Spleen (tissue), 11 donors: ENCODE measurements at regions not wholly inside any gene's neighbourhood (a gene's known extent, or its start where the extent isn't known, plus 50 kb on each side); places are given as distances from the start of the nearest gene placed in this dataset.

Experiments used
- DNase-seq: peaks from one replicate; pipeline ENCODE4 v3.0.0-alpha.2; 2020
- H3K27ac ChIP-seq, 8 donors: fragments of 200-600 bp; sonication (generic) in 7 of 8; 1 replicate in 4 of 8; 2 replicates in 4 of 8; pipeline versions ENCODE4 v1.5.0 to v1.8.0; 2016 to 2021; ENCODE audit warnings: inconsistent platforms in 4 of 8, mild to moderate bottlenecking in 4 of 8, moderate library complexity in 1 of 8
- H3K27me3 ChIP-seq, 7 donors: fragments of 200-600 bp; sonication (generic) in 6 of 7; replicated peaks in 1 of 7; 1 replicate in 4 of 7; 2 replicates in 3 of 7; pipeline versions ENCODE4 v1.5.0 to v1.8.0; 2016 to 2021; ENCODE audit warnings: inconsistent platforms in 3 of 7, mild to moderate bottlenecking in 1 of 7
- H3K36me3 ChIP-seq, 6 donors: fragments of 200-600 bp; sonication (generic) in 5 of 6; 1 replicate in 4 of 6; 2 replicates in 2 of 6; pipeline versions ENCODE4 v1.5.0 to v1.8.0; 2016 to 2021; ENCODE audit warnings: inconsistent platforms in 2 of 6
- H3K4me1 ChIP-seq, 6 donors: fragments of 200-600 bp; sonication (generic) in 5 of 6; 1 replicate in 3 of 6; 2 replicates in 3 of 6; pipeline versions ENCODE4 v1.5.0 to v1.8.0; 2016 to 2021; ENCODE audit warnings: inconsistent platforms in 3 of 6
- H3K4me3 ChIP-seq, 8 donors: fragments of 200-600 bp; sonication (generic) in 7 of 8; 1 replicate in 4 of 8; 2 replicates in 4 of 8; pipeline versions ENCODE4 v1.5.0 to v1.8.0; 2016 to 2021; ENCODE audit warnings: inconsistent platforms in 4 of 8, mild to moderate bottlenecking in 4 of 8, moderate library complexity in 2 of 8
- H3K9me3 ChIP-seq, 8 donors: fragments of 200-600 bp; sonication (generic) in 7 of 8; 1 replicate in 4 of 8; 2 replicates in 4 of 8; pipeline versions ENCODE4 v1.5.0 to v1.8.0; 2016 to 2021; ENCODE audit warnings: inconsistent platforms in 4 of 8
- CTCF ChIP-seq, 11 experiments: fragments of 200-600 bp in 7 of 11; fragments of 450-650 bp in 4 of 11; sonication (generic) in 4 of 11; IDR thresholded peaks in 8 of 11; conservative IDR thresholded peaks in 3 of 11; 1 replicate in 7 of 11; 2 replicates in 4 of 11; pipeline versions ENCODE4 v1.4.0 to v1.8.0; 2016 to 2021; ENCODE audit warnings: antibody characterized with exemption in 11 of 11, inconsistent platforms in 4 of 11, mild to moderate bottlenecking in 1 of 11
- POLR2A ChIP-seq, 3 donors: fragments of 450-650 bp; IDR thresholded peaks; one replicate each; pipeline ENCODE4 v1.5.1; 2017; ENCODE audit warnings: antibody characterized with exemption in 3 of 3, mild to moderate bottlenecking in 1 of 3
- POLR2AphosphoS5 ChIP-seq, 3 donors: sonication (generic); formaldehyde crosslinking; IDR thresholded peaks; one replicate each; pipeline ENCODE4 v1.5.1; 2017; ENCODE audit warnings: antibody characterized with exemption in 3 of 3
- WGBS, 5 donors: extraction: QIAGEN DNeasy Blood & Tissue Kit in 3 of 5; methylation state at CpG; one replicate each; pipeline versions ENCODE4 v1.1.5 to v1.1.7; 2013 to 2018; 5-methylcytosine and 5-hydroxymethylcytosine counted together
- intact Hi-C: fragments of 100-400 bp; cut with DNase I; formaldehyde crosslinking; loops from one replicate; pipeline ENCODE4 v1.15.0; 2023; ENCODE audit warnings: low total_unique reads
- donor health status: healthy with polysubstance abuse.
- donor health status: DM: no; HTN: no; CAD: no; lungs with moderate emphysema.
- donor health status: DM: no; HTN: no; CAD: no.
- donor health status: Bipolar disorder and iron deficiency.
- donor health status: healthy.
- donor health status: DM: no; HTN: no; CAD: no.
- donor health status: DM: yes; HTN: yes; CAD: no.

DNA sequence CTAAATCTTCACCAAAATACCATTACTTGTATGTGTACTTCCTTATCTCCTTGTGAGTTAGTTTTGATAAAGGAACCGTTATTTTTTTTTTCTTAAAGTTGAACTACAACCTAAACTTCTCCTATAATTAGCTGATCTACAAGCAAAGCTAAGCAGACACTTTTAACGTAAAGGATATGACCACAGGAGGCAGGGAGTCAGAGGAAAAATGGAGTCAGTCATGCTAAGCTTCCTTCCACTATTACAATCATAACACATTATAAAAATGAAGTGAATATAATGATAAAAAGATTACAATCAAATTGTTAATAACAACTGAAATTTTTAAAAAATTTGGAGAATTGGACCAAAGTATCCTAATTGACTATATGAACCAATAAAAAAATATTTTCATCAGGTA, 892.6 kb downstream of the KCNT2 start:
- 48 to 63% (median 49%) methylated on average over 2 of the region's 2 CpGs for WGBS, 5 donors
- Histone ChIP-seq H3K4me1 (no peaks in the 10 kb centered on the region), H3K4me3 (no peak overlapping the region), H3K27me3 (no peaks in the 10 kb centered on the region), H3K9me3 (no peaks in the 10 kb centered on the region), H3K36me3 (no peaks in the 10 kb centered on the region), H3K27ac (no peak overlapping the region)
- TF ChIP-seq POLR2A (IDR thresholded peaks at IDR 0.05) (no peak), POLR2AphosphoS5 (IDR thresholded peaks at IDR 0.05) (no peak), CTCF (IDR thresholded peaks at IDR 0.05 in 8 of 11, conservative IDR thresholded peaks at IDR 0.05 in 3 of 11) (no peak)
- DNase-seq = no peak
- intact Hi-C loops = no loop called here

GRCh38 chr1:195714248-195714647, 894.0 kb downstream of the KCNT2 start:
- Histone ChIP-seq H3K4me3 (no peak overlapping the region), H3K27ac (no peak overlapping the region), H3K9me3 (no peaks in the 10 kb centered on the region), H3K4me1 (no peaks in the 10 kb centered on the region), H3K36me3 (no peaks in the 10 kb centered on the region), H3K27me3 (no peaks in the 10 kb centered on the region)
- DNase-seq = no peak
- WGBS, 5 donors = 12 to 24% (median 17%) methylated on average over 1 of the region's 1 CpG
- intact Hi-C loops = no loop called here
- TF ChIP-seq CTCF (IDR thresholded peaks at IDR 0.05 in 8 of 11, conservative IDR thresholded peaks at IDR 0.05 in 3 of 11) = no peak
- TF ChIP-seq POLR2A (IDR thresholded peaks at IDR 0.05) = no peak
- TF ChIP-seq POLR2AphosphoS5 (IDR thresholded peaks at IDR 0.05) = no peak

DNA sequence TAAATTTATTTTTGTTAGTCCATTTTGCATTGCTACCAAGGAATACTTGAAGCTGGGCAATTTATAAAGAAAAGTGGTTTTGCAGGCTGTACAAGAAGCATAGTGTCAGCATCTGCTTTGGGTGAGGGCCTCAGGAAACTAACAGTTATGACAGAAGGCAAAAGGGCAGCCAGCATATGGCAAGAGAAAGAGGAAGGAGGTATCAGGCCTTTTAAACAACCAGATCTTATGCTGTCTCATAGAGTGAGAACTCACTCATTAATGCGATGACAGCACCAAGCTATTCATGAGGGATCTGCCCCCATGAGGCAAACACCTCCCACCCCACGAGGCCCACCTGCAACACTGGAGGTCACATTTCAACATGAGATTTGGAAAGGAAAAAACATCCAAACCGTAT, 898.4 kb downstream of the KCNT2 start:
- intact Hi-C loops = no loop called here
- WGBS, 5 donors = 22 to 33% (median 26%) methylated on average over 3 of the region's 3 CpGs

GRCh38 chr1:195704028-195704427, 904.2 kb downstream of the KCNT2 start:
- Histone ChIP-seq H3K4me3 (no peak overlapping the region), H3K27me3 (no peaks in the 10 kb centered on the region), H3K9me3 (no peaks in the 10 kb centered on the region), H3K36me3 (no peaks in the 10 kb centered on the region), H3K27ac (no peak overlapping the region), H3K4me1 (no peaks in the 10 kb centered on the region)
- intact Hi-C loops = no loop called here
- no peak for DNase-seq
- WGBS, 5 donors = 84 to 94% (median 85%) methylated on average over 2 of the region's 2 CpGs
- TF ChIP-seq POLR2A (IDR thresholded peaks at IDR 0.05) (no peak), POLR2AphosphoS5 (IDR thresholded peaks at IDR 0.05) (no peak), CTCF (IDR thresholded peaks at IDR 0.05 in 8 of 11, conservative IDR thresholded peaks at IDR 0.05 in 3 of 11) (no peak)

More for the DNA sequence above, 898.4 kb downstream of the KCNT2 start:
- Histone ChIP-seq H3K27ac (no peak overlapping the region), H3K4me3 (no peak overlapping the region), H3K36me3 (no peaks in the 10 kb centered on the region), H3K9me3 (no peaks in the 10 kb centered on the region), H3K4me1 (no peaks in the 10 kb centered on the region), H3K27me3 (no peaks in the 10 kb centered on the region)
- no peak for DNase-seq
- TF ChIP-seq POLR2AphosphoS5 (IDR thresholded peaks at IDR 0.05) (no peak), POLR2A (IDR thresholded peaks at IDR 0.05) (no peak), CTCF (IDR thresholded peaks at IDR 0.05 in 8 of 11, conservative IDR thresholded peaks at IDR 0.05 in 3 of 11) (no peak)
